ENCODE measurements at regions not wholly inside any gene's neighbourhood (a gene's known extent, or its start where the extent isn't known, plus 50 kb on each side); places are given as distances from the start of the nearest gene placed in this dataset.

- Histone ChIP-seq H4K5ac (ENCODE audit: insufficient read length, low read depth, low read length) (no peak overlapping the region), H2BK120ac (ENCODE audit: low read depth, low read length, poor library complexity, severe bottlenecking) (no peak overlapping the region), H3K56ac (ENCODE audit: insufficient read length, low read depth, low read length) (no peak overlapping the region), H3K4me1 (ENCODE audit: insufficient read depth, low read length) (no peaks in the 10 kb centered on the region), H3K9ac (ENCODE audit: extremely low read depth, insufficient read length, low read length) (no peak overlapping the region), H3K18ac (ENCODE audit: insufficient read length, low read depth, low read length) (no peak overlapping the region), H3K23me2 (ENCODE audit: insufficient read length, low read depth, low read length, poor library complexity, severe bottlenecking) (no peaks in the 10 kb centered on the region), H4K91ac (ENCODE audit: insufficient read length, low read depth, low read length) (no peak overlapping the region), H3K4me2 (ENCODE audit: insufficient read depth, insufficient read length, low read length) (no peak overlapping the region), H3K4ac (ENCODE audit: low read depth, low read length) (no peak overlapping the region), H2AFZ (ENCODE audit: low read length) (peak overlapping the region; percentile 14), H3T11ph (ENCODE audit: low read length) (no peak overlapping the region), H3K14ac (ENCODE audit: insufficient read depth, low read length) (no peak overlapping the region), H2BK20ac (ENCODE audit: low read depth, low read length, poor library complexity, severe bottlenecking) (no peak overlapping the region), H2BK5ac (ENCODE audit: insufficient read length, low read length) (no peak overlapping the region), H3K9me3 (ENCODE audit: control insufficient read depth, low read depth, low read length) (no peaks in the 10 kb centered on the region), H3K79me2 (ENCODE audit: insufficient read depth, low read length) (no peaks in the 10 kb centered on the region), H2BK15ac (ENCODE audit: low read depth, low read length) (no peak overlapping the region), H4K20me1 (ENCODE audit: control insufficient read depth, insufficient read depth, insufficient read length) (no peaks in the 10 kb centered on the region), H2BK12ac (ENCODE audit: insufficient read length, low read depth, low read length) (no peak overlapping the region), H2AK5ac (ENCODE audit: insufficient read length, low read length) (no peak overlapping the region), H4K8ac (replicated peaks; ENCODE audit: insufficient read length, low read depth, low read length) (no peak overlapping the region), H3K23ac (ENCODE audit: insufficient read length, low read depth, low read length) (no peak overlapping the region), H3K79me1 (ENCODE audit: insufficient read depth, low read depth, low read length, poor library complexity, severe bottlenecking) (no peaks in the 10 kb centered on the region), H3K27me3 (ENCODE audit: insufficient read depth, low read length) (no peaks in the 10 kb centered on the region), H3K27ac (ENCODE audit: insufficient read length, low read depth, low read length) (no peak overlapping the region)
- H3K36me3 Mint-ChIP-seq (ENCODE audit: insufficient read depth in 1 of 3, low read depth in 3 of 3) = no peaks in the 10 kb centered on the region
- peaks cover 5% of the 10 kb centered on the region in 2 experiments for H3K4me1 Mint-ChIP-seq
- no peak overlapping the region for H3K27ac Mint-ChIP-seq
- no peak overlapping the region for H3K4me3 Mint-ChIP-seq
- TF ChIP-seq CTCF (conservative IDR thresholded peaks at IDR 0.05) = no peak
- H3K27me3 Mint-ChIP-seq (ENCODE audit: low read depth) = no peaks in the 10 kb centered on the region
- no peaks in the 10 kb centered on the region for H3K9me3 Mint-ChIP-seq
- WGBS (ENCODE audit: extremely low coverage, insufficient read length, low lambda C conversion rate) = no CpG with 5 or more reads among the region's 5 CpGs
- no peak for DNase-seq
Measured at GRCh38 chr5:56350597-56351170, 117.6 kb upstream of the ANKRD55 start.

Measured in H9 (cell line).